Hepatocyte (in vitro differentiated cells): ENCODE measurements at regions not wholly inside any gene's neighbourhood (a gene's known extent, or its start where the extent isn't known, plus 50 kb on each side); places are given as distances from the start of the nearest gene placed in this dataset.

Experiments used
- EZH2phosphoT487 ChIP-seq: fragments of 200-600 bp; sonication (generic); IDR thresholded peaks from one replicate; pipeline ENCODE4 v1.6.1; 2018; ENCODE audit warnings: antibody characterized with exemption, mild to moderate bottlenecking, low read depth, moderate library complexity; ENCODE audit not compliant: unreplicated experiment, severe bottlenecking
- TF ChIP-seq, protein P1 (sequence below): fragments of 200-600 bp; sonication (generic); IDR thresholded peaks from 2 replicates; pipeline ENCODE4 v1.5.1; 2016; ENCODE audit warnings: antibody characterized with exemption, mild to moderate bottlenecking; ENCODE audit not compliant: poor library complexity

DNA sequence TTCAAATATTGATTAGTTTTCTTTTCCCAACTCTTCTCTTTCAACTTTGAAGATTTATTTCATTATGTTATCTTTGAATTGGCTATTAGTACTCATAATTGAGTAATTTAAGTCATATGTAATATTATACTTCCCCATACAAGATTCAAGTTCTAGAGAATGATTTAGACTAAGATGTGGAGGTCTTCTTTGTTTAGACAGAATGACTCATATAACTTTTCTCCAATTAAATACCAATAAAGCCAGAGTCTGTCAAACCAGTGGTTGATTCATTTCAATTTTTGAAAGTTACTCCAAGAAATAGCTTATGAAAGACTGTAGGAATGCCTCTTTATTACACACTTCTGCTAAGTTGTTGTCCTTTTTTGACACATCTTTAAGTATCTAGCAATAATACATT lies 115.8 kb upstream of the SLC35F3 start:
- TF ChIP-seq, protein P1, sequence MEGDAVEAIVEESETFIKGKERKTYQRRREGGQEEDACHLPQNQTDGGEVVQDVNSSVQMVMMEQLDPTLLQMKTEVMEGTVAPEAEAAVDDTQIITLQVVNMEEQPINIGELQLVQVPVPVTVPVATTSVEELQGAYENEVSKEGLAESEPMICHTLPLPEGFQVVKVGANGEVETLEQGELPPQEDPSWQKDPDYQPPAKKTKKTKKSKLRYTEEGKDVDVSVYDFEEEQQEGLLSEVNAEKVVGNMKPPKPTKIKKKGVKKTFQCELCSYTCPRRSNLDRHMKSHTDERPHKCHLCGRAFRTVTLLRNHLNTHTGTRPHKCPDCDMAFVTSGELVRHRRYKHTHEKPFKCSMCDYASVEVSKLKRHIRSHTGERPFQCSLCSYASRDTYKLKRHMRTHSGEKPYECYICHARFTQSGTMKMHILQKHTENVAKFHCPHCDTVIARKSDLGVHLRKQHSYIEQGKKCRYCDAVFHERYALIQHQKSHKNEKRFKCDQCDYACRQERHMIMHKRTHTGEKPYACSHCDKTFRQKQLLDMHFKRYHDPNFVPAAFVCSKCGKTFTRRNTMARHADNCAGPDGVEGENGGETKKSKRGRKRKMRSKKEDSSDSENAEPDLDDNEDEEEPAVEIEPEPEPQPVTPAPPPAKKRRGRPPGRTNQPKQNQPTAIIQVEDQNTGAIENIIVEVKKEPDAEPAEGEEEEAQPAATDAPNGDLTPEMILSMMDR, result no peak
- TF ChIP-seq EZH2phosphoT487, result no peak
